HEK293T (cell line): ENCODE measurements at regions not wholly inside any gene's neighbourhood (a gene's known extent, or its start where the extent isn't known, plus 50 kb on each side); places are given as distances from the start of the nearest gene placed in this dataset.

Experiments
- ARNT ChIP-seq: fragments of 450-650 bp; IDR thresholded peaks from 2 replicates; pipeline ENCODE4 v1.6.1; 2017; ENCODE audit warnings: mild to moderate bottlenecking
- FOXK2 ChIP-seq: fragments of 450-650 bp; IDR thresholded peaks from 2 replicates; pipeline ENCODE4 v1.6.1; 2016; ENCODE audit warnings: mild to moderate bottlenecking
- FOXM1 ChIP-seq: fragments of 450-650 bp; IDR thresholded peaks from 2 replicates; pipeline ENCODE4 v1.6.1; 2017; ENCODE audit warnings: mild to moderate bottlenecking, borderline replicate concordance
- SP1 ChIP-seq: fragments of 450-650 bp; IDR thresholded peaks from 2 replicates; pipeline ENCODE4 v1.6.1; 2017

GRCh38 chr15:77554306-77555080 is 78.2 kb downstream of the LINGO1 start:
- TF ChIP-seq ARNT (no peak), SP1 (no peak), FOXM1 (no peak), FOXK2 (no peak)
